Stromal cell of bone marrow (primary cell): ENCODE measurements at regions not wholly inside any gene's neighbourhood (a gene's known extent, or its start where the extent isn't known, plus 50 kb on each side); places are given as distances from the start of the nearest gene placed in this dataset.
"Not testable (repeated sequence)": the region's sequence is repeated elsewhere in the genome, so short reads cannot be mapped to it uniquely, and the experiment has no call there.

Source experiments
- DNase-seq: peaks from one replicate; pipeline ENCODE4 v3.0.0-alpha.2; 2012; ENCODE audit warnings: low read depth

GRCh38 chr3:124316034-124316287 lies 324.0 kb upstream of the ROPN1 start:
- no peak for DNase-seq

DNA sequence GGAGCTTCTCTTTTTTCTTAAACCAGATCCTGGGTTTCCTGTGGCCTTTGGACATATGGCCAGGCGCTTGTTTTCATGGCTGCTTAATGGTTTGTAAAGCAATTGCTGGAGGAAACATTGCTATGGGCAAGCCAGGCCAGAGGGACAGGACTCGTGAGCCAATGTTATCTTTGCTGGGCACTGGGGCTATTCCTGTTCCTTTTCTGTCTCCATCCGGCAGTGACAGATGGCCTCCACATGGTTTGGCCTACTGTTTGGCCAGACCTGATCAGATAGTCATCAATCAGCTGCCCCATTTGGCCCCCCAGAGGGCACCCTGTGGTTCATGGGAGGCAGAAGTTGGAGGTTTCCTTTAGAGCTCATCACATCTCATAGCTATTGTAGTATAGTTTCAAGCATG lies 326.1 kb upstream of the ROPN1 start:
- DNase-seq: no peak

DNA sequence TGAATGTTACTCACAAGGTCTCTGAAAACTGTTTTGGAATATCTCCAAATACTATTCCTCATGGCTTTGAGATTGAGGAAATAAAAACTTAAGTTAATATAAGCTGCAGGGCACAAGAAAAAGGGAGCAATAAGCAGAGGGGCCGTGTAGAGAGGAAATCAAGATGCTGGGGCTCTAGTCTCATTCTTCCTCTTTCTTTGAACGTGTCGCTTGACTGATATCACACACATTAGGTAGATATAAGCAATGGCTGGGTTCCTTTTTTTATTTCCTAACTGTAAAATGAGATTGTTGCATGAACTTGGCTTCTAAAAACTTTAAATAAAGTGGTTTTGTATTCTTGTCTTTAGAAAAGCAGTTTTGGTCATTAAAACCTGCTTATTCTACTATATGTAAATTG lies 326.7 kb upstream of the ROPN1 start:
- no peak for DNase-seq

GRCh38 chr3:124320976-124321375 lies 329.1 kb upstream of the ROPN1 start:
- DNase-seq: no peak

DNA sequence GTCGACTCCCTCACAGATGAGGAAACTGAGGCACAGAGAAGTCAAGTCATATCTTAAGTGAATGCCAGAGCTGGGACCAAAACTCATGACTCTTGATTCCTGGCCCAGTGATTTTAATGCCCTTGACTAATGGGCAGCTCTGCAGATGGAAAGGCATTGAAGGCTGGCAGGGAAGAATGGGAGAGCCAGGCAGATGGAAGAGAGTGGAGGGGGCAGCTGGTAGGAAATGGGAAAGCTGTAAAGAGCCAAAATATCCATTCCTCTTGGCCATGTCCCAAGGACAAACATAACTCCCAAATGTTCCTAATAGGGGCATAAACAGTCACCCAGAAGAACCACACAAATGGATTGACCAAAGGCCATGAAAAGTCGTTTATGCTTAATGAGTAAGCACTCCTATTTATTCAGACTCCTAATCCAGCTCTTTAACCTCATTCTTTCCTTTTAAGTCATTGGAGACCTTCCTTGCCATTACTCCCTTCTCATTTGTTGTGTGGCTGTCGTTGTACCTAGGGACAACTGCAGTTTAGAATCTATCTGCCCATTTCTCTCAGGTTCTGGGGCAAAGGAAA lies 330.5 kb upstream of the ROPN1 start:
- no peak for DNase-seq

- no peak for DNase-seq
Observed at GRCh38 chr3:124322966-124323365, 331.0 kb upstream of the ROPN1 start.

- DNase-seq: no peak
Observed at GRCh38 chr3:124325248-124325647, 333.3 kb upstream of the ROPN1 start.

DNA sequence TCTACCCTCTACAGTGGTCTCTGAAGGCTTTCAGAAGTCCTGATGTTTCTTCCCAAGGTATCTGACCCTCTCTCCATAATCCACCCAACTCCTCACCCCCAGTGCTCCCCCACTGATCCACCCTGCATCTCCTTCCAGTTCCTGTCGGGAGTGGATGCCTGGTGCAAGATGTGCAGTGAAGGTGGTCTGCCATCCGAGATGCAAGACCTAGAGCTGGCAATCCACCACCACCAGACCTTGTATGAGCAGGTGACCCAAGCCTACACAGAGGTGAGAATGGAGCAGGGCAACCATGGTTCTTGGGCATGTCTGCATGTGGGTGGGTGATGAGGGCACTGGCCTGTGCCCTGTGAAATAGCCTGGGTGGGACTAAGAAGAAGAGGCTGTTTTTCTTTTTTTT lies 337.8 kb upstream of the ROPN1 start:
- no peak for DNase-seq

DNA sequence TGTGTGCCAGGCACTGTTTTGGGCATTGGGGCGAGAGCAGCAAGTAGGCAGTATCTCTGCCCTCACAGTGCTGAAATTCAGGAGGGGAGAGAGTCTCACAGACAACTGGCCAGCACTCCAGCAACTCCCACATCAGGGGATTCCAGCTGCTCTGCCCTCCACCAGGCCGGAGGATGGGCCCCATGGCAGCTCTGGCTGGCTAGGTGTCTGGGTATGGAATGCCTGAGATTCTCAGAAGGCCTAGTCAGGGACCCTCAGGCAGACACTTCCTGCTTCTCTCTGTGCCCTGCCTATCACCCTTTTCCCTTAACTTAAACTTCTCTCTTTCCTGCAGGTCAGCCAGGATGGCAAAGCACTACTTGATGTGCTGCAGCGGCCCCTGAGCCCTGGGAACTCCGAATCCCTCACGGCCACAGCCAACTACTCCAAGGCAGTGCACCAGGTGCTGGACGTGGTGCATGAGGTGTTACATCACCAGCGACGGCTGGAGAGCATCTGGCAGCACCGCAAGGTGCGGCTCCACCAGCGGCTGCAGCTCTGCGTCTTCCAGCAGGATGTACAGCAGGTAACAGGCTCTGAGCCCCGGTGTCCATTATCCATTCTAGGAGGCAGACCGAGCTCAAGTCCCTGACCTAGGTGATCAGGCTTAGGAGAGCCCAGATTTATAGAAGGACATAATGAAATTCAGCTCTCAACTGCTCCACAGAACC lies 342.2 kb upstream of the ROPN1 start:
- no peak for DNase-seq

- no peak for DNase-seq
Observed at GRCh38 chr3:124336067-124336656, 344.2 kb upstream of the ROPN1 start.

DNA sequence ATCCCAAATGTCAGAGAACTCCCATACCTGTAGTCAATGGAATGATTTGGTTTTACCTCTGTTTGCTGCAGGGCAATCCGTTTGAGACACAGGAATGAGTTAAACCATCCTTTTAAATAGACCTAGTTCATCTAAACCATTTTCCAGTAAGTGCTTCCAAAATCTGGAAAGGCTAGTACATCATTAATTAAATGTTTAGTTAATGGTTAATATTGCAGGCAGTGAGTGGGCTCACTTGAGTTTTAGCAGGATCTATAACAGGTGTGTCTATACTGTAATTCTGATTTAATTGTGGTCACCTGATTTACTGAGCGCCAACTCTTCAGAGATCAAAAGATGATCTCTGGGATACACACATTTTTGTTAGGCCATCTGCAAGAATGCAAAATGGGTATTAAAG lies 353.9 kb upstream of the ROPN1 start:
- DNase-seq: no peak

GRCh38 chr3:124346487-124346886 lies 354.6 kb upstream of the ROPN1 start:
- no peak for DNase-seq

- DNase-seq: no peak
Observed at GRCh38 chr3:124347418-124347817, 355.5 kb upstream of the ROPN1 start.

- DNase-seq: not testable (repeated sequence)
Observed at GRCh38 chr3:124348555-124348954, 356.6 kb upstream of the ROPN1 start.

GRCh38 chr3:124351430-124352148 lies 359.7 kb upstream of the ROPN1 start:
- peak; percentile 57 for DNase-seq

- DNase-seq: no peak
Observed at GRCh38 chr3:124352149-124352539, 360.2 kb upstream of the ROPN1 start.

GRCh38 chr3:124353691-124354090 lies 361.8 kb upstream of the ROPN1 start:
- no peak for DNase-seq

DNA sequence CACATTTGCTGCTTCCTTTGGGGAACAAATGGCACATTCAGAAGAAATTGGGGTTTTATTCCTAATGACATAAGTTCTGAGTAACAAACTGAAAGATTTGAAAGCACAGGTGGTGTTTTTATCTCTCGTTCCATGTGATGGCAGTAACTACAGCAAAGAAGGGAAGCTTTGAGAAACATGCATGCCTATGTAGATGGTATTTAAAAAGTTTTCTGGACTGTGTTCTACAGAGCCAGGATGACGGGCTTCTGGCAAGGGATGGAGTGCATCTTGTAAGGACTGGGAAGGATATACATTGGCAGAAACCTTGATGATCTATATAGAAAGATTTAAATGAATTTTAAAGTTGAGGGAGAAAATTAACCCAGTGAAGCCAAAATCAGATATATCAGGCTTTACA lies 362.2 kb upstream of the ROPN1 start:
- no peak for DNase-seq

DNA sequence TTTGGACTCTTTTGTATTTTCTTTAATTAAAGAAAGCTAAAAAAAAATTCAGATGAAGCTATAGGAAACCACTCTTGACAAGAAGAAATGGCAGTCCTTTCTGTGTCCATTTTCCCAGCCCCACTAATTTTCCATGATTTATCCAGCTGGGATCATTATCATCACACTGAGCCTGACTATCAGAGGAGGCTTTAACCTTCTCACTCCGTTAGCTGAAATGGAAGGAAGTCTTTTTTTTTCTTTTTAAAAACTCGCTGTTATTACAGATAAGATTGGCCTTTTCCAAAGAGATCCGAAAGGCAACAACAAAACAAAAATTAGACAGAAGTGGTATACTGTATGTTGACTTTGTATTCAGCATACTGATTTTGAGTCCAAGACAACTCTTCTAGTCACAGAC lies 366.2 kb upstream of the ROPN1 start:
- no peak for DNase-seq

DNA sequence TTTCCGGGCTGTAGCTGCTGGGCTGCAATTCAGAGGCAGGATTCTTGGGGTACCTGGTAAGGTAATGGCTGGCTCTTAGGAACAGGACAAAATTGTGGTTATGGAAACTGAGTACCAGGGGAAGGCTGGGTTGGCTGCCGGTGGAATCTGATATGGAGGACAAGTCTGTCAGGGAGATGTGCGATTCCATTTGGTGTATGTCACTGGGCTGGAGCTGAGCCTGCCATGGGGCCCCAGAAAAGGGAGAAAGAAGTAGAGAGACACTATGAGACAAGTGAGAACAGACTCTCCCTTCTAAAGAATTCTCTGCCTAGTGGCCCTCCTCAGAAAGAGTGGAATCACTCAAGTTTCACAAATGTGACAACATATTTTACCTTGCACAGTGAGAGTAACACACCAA lies 368.2 kb upstream of the ROPN1 start:
- no peak for DNase-seq

- no peak for DNase-seq
Observed at GRCh38 chr3:124360563-124360962, 368.6 kb upstream of the ROPN1 start.

DNA sequence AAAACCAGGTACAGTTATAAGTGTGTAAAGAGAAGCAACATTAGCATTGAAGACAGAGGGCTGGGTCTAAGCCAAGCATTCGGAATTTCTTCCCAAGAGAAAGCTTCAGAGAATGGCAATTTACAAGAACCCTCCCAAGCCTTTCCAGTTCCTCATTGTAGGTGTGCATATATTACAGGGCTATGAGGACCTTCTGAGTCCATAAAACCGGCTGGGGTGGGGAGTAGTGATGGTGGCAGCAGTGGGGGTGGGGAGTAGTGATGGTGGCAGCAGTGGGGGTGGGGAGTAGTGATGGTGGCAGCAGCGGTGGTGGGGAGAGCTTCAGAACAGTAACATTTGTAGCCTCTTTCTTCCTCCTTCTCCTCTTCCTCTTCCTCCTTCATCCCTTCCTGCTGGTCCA lies 368.7 kb upstream of the UMPS start:
- DNase-seq: no peak

DNA sequence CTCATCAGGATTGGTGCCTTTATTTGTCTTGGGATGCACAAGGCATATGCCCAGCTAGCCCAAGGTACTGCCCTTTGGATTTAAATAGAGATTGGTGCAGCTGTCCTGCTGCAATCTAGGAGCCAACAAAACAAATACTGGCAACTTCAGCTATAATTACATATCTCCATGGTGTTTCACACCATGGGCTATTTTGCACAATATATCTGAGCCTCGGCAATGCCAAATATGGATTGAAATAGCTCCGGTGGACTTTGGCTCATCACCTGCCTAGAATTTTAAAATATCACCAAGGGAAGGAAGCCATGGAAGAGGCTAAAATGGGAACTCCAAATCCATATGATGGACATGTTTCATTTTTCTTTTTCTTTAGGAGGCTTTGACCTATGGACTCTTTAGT lies 367.8 kb upstream of the UMPS start:
- no peak for DNase-seq

GRCh38 chr3:124363476-124363875 lies 366.8 kb upstream of the UMPS start:
- peak; percentile 83 for DNase-seq
